IMR-90 (cell line): ENCODE measurements at regions not wholly inside any gene's neighbourhood (a gene's known extent, or its start where the extent isn't known, plus 50 kb on each side); places are given as distances from the start of the nearest gene placed in this dataset.
"Not testable (repeated sequence)": the region's sequence is repeated elsewhere in the genome, so short reads cannot be mapped to it uniquely, and the experiment has no call there.

Experiments used
- ATAC-seq: fragments of 200-7000 bp; cut with Tn5 transposase; 2 replicates; pipeline ENCODE4 v1.9.1; 2020; ENCODE audit warnings: low read depth, mild to moderate bottlenecking, moderate library complexity
- BruUV-seq: library from RNA; stranded (reverse); fragments of 400-500 nt; replicated peaks from 2 replicates; lab custom pipeline; 2021; lab: Mats Ljungman, UMichigan
- CTCF ChIA-PET: fragments of 300-600 bp; formaldehyde crosslinking; extraction: SDS; loops from one replicate; lab custom pipeline; 2021; ENCODE audit warnings: antibody characterized with exemption; lab: Yijun Ruan, JAX
- POLR2A ChIA-PET: fragments of 300-600 bp; sonication (Branson Sonifier 250); formaldehyde crosslinking; loops from one replicate; lab custom pipeline; 2022; ENCODE audit warnings: antibody characterized with exemption; ENCODE audit not compliant: unreplicated experiment; lab: Charles Lee
- DNase-seq: peaks from one replicate; pipeline ENCODE4 v3.0.0; 2013
- H2AFZ ChIP-seq: replicated peaks from 2 replicates; pipeline ENCODE3; 2013; ENCODE audit warnings: low read length, mild to moderate bottlenecking; ENCODE audit not compliant: poor library complexity
- H2AK5ac ChIP-seq: 2 replicates; pipeline ENCODE4 v1.6.1; 2013; ENCODE audit warnings: low read depth, low read length, inconsistent platforms
- H2AK9ac ChIP-seq: replicated peaks from 2 replicates; pipeline ENCODE3; 2013; ENCODE audit warnings: mild to moderate bottlenecking, low read depth, low read length, moderate library complexity; ENCODE audit not compliant: poor library complexity
- H2BK120ac ChIP-seq: 2 replicates; pipeline ENCODE4 v1.6.1; 2013; ENCODE audit warnings: low read depth, low read length, inconsistent platforms
- H2BK15ac ChIP-seq: 3 replicates; pipeline ENCODE4 v1.6.1; 2013; ENCODE audit warnings: low read depth, low read length, inconsistent platforms
- H2BK20ac ChIP-seq: 2 replicates; pipeline ENCODE4 v1.6.1; 2013; ENCODE audit warnings: low read depth, mild to moderate bottlenecking, inconsistent platforms, low read length, moderate library complexity
- H2BK5ac ChIP-seq: 2 replicates; pipeline ENCODE4 v1.6.1; 2013; ENCODE audit warnings: mild to moderate bottlenecking, low read depth, low read length, inconsistent platforms; ENCODE audit not compliant: poor library complexity, severe bottlenecking
- H3K14ac ChIP-seq: replicated peaks from 2 replicates; pipeline ENCODE4 v1.6.1; 2013; ENCODE audit warnings: low read depth, low read length, inconsistent platforms
- H3K18ac ChIP-seq: 2 replicates; pipeline ENCODE4 v1.6.1; 2013; ENCODE audit warnings: low read depth, low read length, control low read depth
- H3K23ac ChIP-seq: 2 replicates; pipeline ENCODE4 v1.6.1; 2013; ENCODE audit warnings: low read depth, low read length, inconsistent platforms
- H3K27ac ChIP-seq: 2 replicates; pipeline ENCODE4 v1.5.1; 2013; ENCODE audit warnings: mild to moderate bottlenecking, control low read depth, low read length; ENCODE audit not compliant: insufficient read depth
- H3K27me3 ChIP-seq: 2 replicates; pipeline ENCODE4 v1.6.1; 2013; ENCODE audit warnings: low read length; ENCODE audit not compliant: control insufficient read depth, insufficient read depth
- H3K36me3 ChIP-seq: 2 replicates; pipeline ENCODE4 v1.6.1; 2013; ENCODE audit warnings: low read length, mixed read lengths; ENCODE audit not compliant: control insufficient read depth, insufficient read depth
- H3K4ac ChIP-seq: 2 replicates; pipeline ENCODE4 v1.6.1; 2013; ENCODE audit warnings: low read depth, low read length, inconsistent platforms
- H3K4me1 ChIP-seq: 2 replicates; pipeline ENCODE4 v1.6.1; 2013; ENCODE audit warnings: low read length, mixed read lengths; ENCODE audit not compliant: control insufficient read depth, insufficient read depth
- H3K4me2 ChIP-seq: 2 replicates; pipeline ENCODE4 v1.6.1; 2013; ENCODE audit warnings: low read depth, mild to moderate bottlenecking, control low read depth, low read length, moderate library complexity
- H3K4me3 ChIP-seq: 2 replicates; pipeline ENCODE4 v1.5.1; 2013; ENCODE audit warnings: low read depth, mild to moderate bottlenecking, control low read depth, low read length, moderate library complexity; ENCODE audit not compliant: insufficient read depth
- H3K56ac ChIP-seq: 2 replicates; pipeline ENCODE4 v1.6.1; 2013; ENCODE audit warnings: low read length, inconsistent platforms; ENCODE audit not compliant: insufficient read depth; ENCODE audit errors: extremely low read depth
- H3K79me1 ChIP-seq, 2 experiments: 2 replicates each; pipeline ENCODE4 v1.6.1; 2013; ENCODE audit warnings: low read length in 2 of 2, inconsistent platforms in 1 of 2, low read depth in 1 of 2
- H3K9ac ChIP-seq: 2 replicates; pipeline ENCODE4 v1.6.1; 2013; ENCODE audit warnings: low read depth, low read length, control low read depth
- H3K9me1 ChIP-seq: 2 replicates; pipeline ENCODE4 v1.6.1; 2013; ENCODE audit warnings: low read length, inconsistent platforms; ENCODE audit not compliant: insufficient read depth
- H3K9me3 ChIP-seq: 2 replicates; pipeline ENCODE4 v1.6.1; 2013; ENCODE audit warnings: low read length; ENCODE audit not compliant: control insufficient read depth, insufficient read depth
- H4K20me1 ChIP-seq: 2 replicates; pipeline ENCODE4 v1.6.1; 2013; ENCODE audit warnings: low read length, inconsistent platforms; ENCODE audit not compliant: insufficient read depth
- H4K5ac ChIP-seq: 2 replicates; pipeline ENCODE4 v1.6.1; 2013; ENCODE audit warnings: mild to moderate bottlenecking, low read depth, low read length, control low read depth
- H4K8ac ChIP-seq, 2 experiments: 2 replicates each; pipeline ENCODE4 v1.6.1; 2013; ENCODE audit warnings: low read depth in 2 of 2, low read length in 2 of 2, control low read depth in 1 of 2, inconsistent platforms in 1 of 2
- H4K91ac ChIP-seq: 2 replicates; pipeline ENCODE4 v1.6.1; 2013; ENCODE audit warnings: low read depth, low read length, inconsistent platforms; ENCODE audit not compliant: insufficient read depth
- BHLHE40 ChIP-seq: fragments of 150-350 bp; IDR thresholded peaks from 2 replicates; pipeline ENCODE4 v1.6.1; 2016; ENCODE audit warnings: mild to moderate bottlenecking, low read depth, low read length
- CEBPB ChIP-seq: IDR thresholded peaks from 2 replicates; pipeline ENCODE4 v1.6.1; 2012; ENCODE audit warnings: low read depth, low read length, improper control_type of control experiment
- FOS ChIP-seq: fragments of 150-350 bp; IDR thresholded peaks from 2 replicates; pipeline ENCODE4 v1.6.1; 2016; ENCODE audit warnings: low read depth, low read length
- NFE2L2 ChIP-seq: fragments of 150-350 bp; IDR thresholded peaks from 2 replicates; pipeline ENCODE4 v1.6.1; 2016; ENCODE audit warnings: low read depth, mild to moderate bottlenecking, low read length
- POLR2A ChIP-seq: IDR thresholded peaks from 2 replicates; pipeline ENCODE4 v1.6.1; 2012; ENCODE audit warnings: mild to moderate bottlenecking, low read depth, low read length
- RAD21 ChIP-seq: IDR thresholded peaks from 2 replicates; pipeline ENCODE4 v1.6.1; 2012; ENCODE audit warnings: low read length, improper control_type of control experiment
- WGBS, 2 experiments: methylation state at CpG; one replicate each; pipeline versions ENCODE4 v1.1.5 to v1.1.7; 2013; ENCODE audit warnings: missing lambda C conversion rate in 2 of 2; ENCODE audit not compliant: insufficient read length in 1 of 2; ENCODE audit errors: extremely low coverage in 2 of 2; 5-methylcytosine and 5-hydroxymethylcytosine counted together
- dilution Hi-C: fragments of 300-500 bp; cut with HindIII; formaldehyde crosslinking; loops from one replicate; pipeline ENCODE4 v1.14.3; 2018; ENCODE audit warnings: low sequenced_read_pairs; ENCODE audit not compliant: unreplicated experiment
- in situ Hi-C: fragments of 300-500 bp; cut with MboI; formaldehyde crosslinking; loops from 3 replicates; pipeline ENCODE4 v1.14.3; 2019; ENCODE audit warnings: low sequenced_read_pairs, inconsistent platforms, mixed read lengths
- intact Hi-C: fragments of 100-400 bp; cut with micrococcal nuclease; formaldehyde crosslinking; loops from 2 replicates; pipeline ENCODE4 v1.10.0; 2022
- TF ChIP-seq, protein P1 (sequence below): fragments of 150-350 bp; IDR thresholded peaks from 2 replicates; pipeline ENCODE4 v1.6.1; 2016; ENCODE audit warnings: low read depth, mild to moderate bottlenecking, low read length, moderate library complexity, borderline replicate concordance

GRCh38 chr5:112597831-112598230, 139.9 kb upstream of the APC start:
- no peaks in the 10 kb centered on the region for H3K9me1 ChIP-seq
- H4K91ac ChIP-seq, result no peak overlapping the region
- H2BK5ac ChIP-seq, result no peak overlapping the region
- H3K23ac ChIP-seq, result no peak overlapping the region
- no peak overlapping the region for H3K4ac ChIP-seq
- no peak overlapping the region for H3K27ac ChIP-seq
- ATAC-seq (no peak), DNase-seq (no peak)
- CTCF ChIA-PET, result no interaction called here
- no peak overlapping the region for H3K56ac ChIP-seq
- no peaks in the 10 kb centered on the region for H3K79me1 ChIP-seq
- no peaks in the 10 kb centered on the region for H3K36me3 ChIP-seq
- dilution Hi-C loops, result no loop called here
- no peak overlapping the region for H3K4me2 ChIP-seq
- no peaks in the 10 kb centered on the region; the same call in none of the 2 replicates for H3K27me3 ChIP-seq
- H2AK9ac ChIP-seq, result no peak overlapping the region
- intact Hi-C loops, result no loop called here
- no peak overlapping the region for H2BK120ac ChIP-seq
- H2BK15ac ChIP-seq, result no peak overlapping the region
- H4K20me1 ChIP-seq, result no peaks in the 10 kb centered on the region
- no peak overlapping the region for H2AK5ac ChIP-seq
- H3K4me1 ChIP-seq, result no peaks in the 10 kb centered on the region
- in situ Hi-C loops, result no loop called here
- H3K4me3 ChIP-seq, result no peak overlapping the region
- no peak overlapping the region for H3K18ac ChIP-seq
- H2AFZ ChIP-seq, result no peak overlapping the region
- H2BK20ac ChIP-seq, result no peak overlapping the region
- no peak for TF ChIP-seq CEBPB
- TF ChIP-seq, protein P1, sequence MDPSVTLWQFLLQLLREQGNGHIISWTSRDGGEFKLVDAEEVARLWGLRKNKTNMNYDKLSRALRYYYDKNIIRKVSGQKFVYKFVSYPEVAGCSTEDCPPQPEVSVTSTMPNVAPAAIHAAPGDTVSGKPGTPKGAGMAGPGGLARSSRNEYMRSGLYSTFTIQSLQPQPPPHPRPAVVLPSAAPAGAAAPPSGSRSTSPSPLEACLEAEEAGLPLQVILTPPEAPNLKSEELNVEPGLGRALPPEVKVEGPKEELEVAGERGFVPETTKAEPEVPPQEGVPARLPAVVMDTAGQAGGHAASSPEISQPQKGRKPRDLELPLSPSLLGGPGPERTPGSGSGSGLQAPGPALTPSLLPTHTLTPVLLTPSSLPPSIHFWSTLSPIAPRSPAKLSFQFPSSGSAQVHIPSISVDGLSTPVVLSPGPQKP, result no peak
- no peak for TF ChIP-seq BHLHE40
- TF ChIP-seq RAD21, result no peak
- no peak for TF ChIP-seq NFE2L2
- TF ChIP-seq POLR2A, result no peak
- no peak for TF ChIP-seq FOS
- POLR2A ChIA-PET, result no interaction called here
- WGBS, 2 experiments, result no CpG with 5 or more reads among the region's 1 CpG
- no peak overlapping the region for H4K8ac ChIP-seq
- H3K14ac ChIP-seq, result no peak overlapping the region
- no peak overlapping the region for H4K5ac ChIP-seq
- no TSS peak for BruUV-seq
- no peak overlapping the region for H3K9ac ChIP-seq
- H3K9me3 ChIP-seq, result no peaks in the 10 kb centered on the region

DNA sequence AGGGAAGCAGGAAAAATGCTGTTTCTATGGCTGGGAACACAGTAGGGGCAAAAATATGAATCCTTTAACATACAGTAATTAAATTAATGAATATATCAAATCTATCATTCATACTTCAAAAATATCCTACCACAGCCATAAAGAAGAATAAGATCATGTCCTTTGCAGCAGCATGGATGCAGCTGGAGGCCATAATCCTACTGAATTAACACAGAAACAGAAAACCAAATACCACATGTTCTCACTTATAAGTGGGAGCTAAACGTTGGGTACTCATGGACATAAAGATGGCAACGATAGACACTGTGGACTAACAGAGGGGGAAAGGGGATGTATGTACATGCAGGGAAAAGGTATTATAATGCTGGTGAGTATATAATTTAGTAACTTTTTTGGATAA, 137.2 kb upstream of the APC start:
- DNase-seq, H4K20me1 ChIP-seq, POLR2A ChIA-PET, ATAC-seq, H2BK20ac ChIP-seq, in situ Hi-C loops, H3K27me3 ChIP-seq, CTCF ChIA-PET, H2BK15ac ChIP-seq, H2AFZ ChIP-seq, H3K27ac ChIP-seq, H3K4ac ChIP-seq, H4K8ac ChIP-seq, BruUV-seq, H3K14ac ChIP-seq, H3K36me3 ChIP-seq, H3K79me1 ChIP-seq, H3K23ac ChIP-seq, H3K9me1 ChIP-seq, H2AK9ac ChIP-seq, H4K5ac ChIP-seq, H3K18ac ChIP-seq, H2AK5ac ChIP-seq, H3K4me1 ChIP-seq, H4K91ac ChIP-seq, H3K9me3 ChIP-seq, H3K9ac ChIP-seq, H2BK5ac ChIP-seq, H3K4me3 ChIP-seq, H3K56ac ChIP-seq, dilution Hi-C loops, H3K4me2 ChIP-seq, intact Hi-C loops, H2BK120ac ChIP-seq: not testable (repeated sequence)
- 0% methylated on average over 1 of the region's 2 CpGs; no CpG with 5 or more reads in 1 of the 2 experiments for WGBS, 2 experiments
